A673 (cell line): ENCODE measurements at regions not wholly inside any gene's neighbourhood (a gene's known extent, or its start where the extent isn't known, plus 50 kb on each side); places are given as distances from the start of the nearest gene placed in this dataset.
"Not testable (repeated sequence)": the region's sequence is repeated elsewhere in the genome, so short reads cannot be mapped to it uniquely, and the experiment has no call there.

Source experiments
- BruUV-seq: library from RNA; stranded (reverse); fragments of 400-500 nt; replicated peaks from 2 replicates; lab custom pipeline; 2021; lab: Mats Ljungman, UMichigan
- CTCF ChIA-PET: fragments of 300-600 bp; sonication (Branson Sonifier 250); formaldehyde crosslinking; loops from one replicate; lab custom pipeline; 2022; ENCODE audit warnings: antibody characterized with exemption; lab: Charles Lee
- POLR2A ChIA-PET: fragments of 300-600 bp; sonication (Branson Sonifier 250); formaldehyde crosslinking; loops from one replicate; lab custom pipeline; 2022; ENCODE audit warnings: antibody characterized with exemption; ENCODE audit not compliant: low non-redundant PET; lab: Charles Lee
- DNase-seq: peaks from one replicate; pipeline ENCODE4 v3.0.0-alpha.2; 2015; ENCODE audit warnings: low spot score
- H3K27ac ChIP-seq: fragments of 200-600 bp; sonication (generic); 2 replicates; pipeline ENCODE4 v1.5.1; 2016; ENCODE audit warnings: mixed run types, low read depth, mild to moderate bottlenecking, mixed read lengths, antibody characterized with exemption, low read length; ENCODE audit not compliant: poor library complexity, severe bottlenecking
- H3K27me3 ChIP-seq: fragments of 200-600 bp; sonication (generic); replicated peaks from 2 replicates; pipeline ENCODE4 v1.6.1; 2017; ENCODE audit warnings: mixed run types, low read depth, mild to moderate bottlenecking, mixed read lengths, antibody characterized with exemption, low read length; ENCODE audit not compliant: insufficient read depth, poor library complexity
- H3K36me3 ChIP-seq: fragments of 200-600 bp; sonication (generic); 2 replicates; pipeline ENCODE4 v1.6.1; 2016; ENCODE audit warnings: mixed run types, mild to moderate bottlenecking, mixed read lengths, antibody characterized with exemption, low read length; ENCODE audit not compliant: insufficient read depth, poor library complexity, severe bottlenecking
- H3K4me1 ChIP-seq: fragments of 200-600 bp; sonication (generic); 2 replicates; pipeline ENCODE4 v1.6.1; 2017; ENCODE audit warnings: mixed run types, mild to moderate bottlenecking, mixed read lengths, antibody characterized with exemption, low read length; ENCODE audit not compliant: insufficient read depth, poor library complexity, severe bottlenecking
- H3K4me3 ChIP-seq: fragments of 200-600 bp; sonication (generic); 2 replicates; pipeline ENCODE4 v1.5.1; 2016; ENCODE audit warnings: low read depth, mixed run types, mild to moderate bottlenecking, mixed read lengths, low read length; ENCODE audit not compliant: poor library complexity, severe bottlenecking
- H3K9me3 ChIP-seq: fragments of 200-600 bp; sonication (generic); 2 replicates; pipeline ENCODE4 v1.6.1; 2016; ENCODE audit warnings: mixed run types, low read depth, mild to moderate bottlenecking, mixed read lengths, antibody characterized with exemption, low read length; ENCODE audit not compliant: poor library complexity, severe bottlenecking
- EZH2 ChIP-seq: fragments of 200-600 bp; sonication (generic); IDR thresholded peaks from 2 replicates; pipeline ENCODE4 v1.6.1; 2017; ENCODE audit warnings: borderline replicate concordance, low read depth, mild to moderate bottlenecking, mixed read lengths, antibody characterized with exemption, low read length; ENCODE audit not compliant: poor library complexity, severe bottlenecking
- intact Hi-C: fragments of 100-400 bp; cut with micrococcal nuclease; formaldehyde crosslinking; loops from one replicate; pipeline ENCODE4 v1.10.0; 2022; ENCODE audit not compliant: unreplicated experiment
- TF ChIP-seq, protein P1 (sequence below): fragments of 300-800, 200-600 bp; sonication (generic); conservative IDR thresholded peaks from 2 replicates; pipeline ENCODE4 v1.5.1; 2017; ENCODE audit warnings: low read depth, mild to moderate bottlenecking, antibody characterized with exemption, low read length, moderate library complexity, mixed read lengths

DNA sequence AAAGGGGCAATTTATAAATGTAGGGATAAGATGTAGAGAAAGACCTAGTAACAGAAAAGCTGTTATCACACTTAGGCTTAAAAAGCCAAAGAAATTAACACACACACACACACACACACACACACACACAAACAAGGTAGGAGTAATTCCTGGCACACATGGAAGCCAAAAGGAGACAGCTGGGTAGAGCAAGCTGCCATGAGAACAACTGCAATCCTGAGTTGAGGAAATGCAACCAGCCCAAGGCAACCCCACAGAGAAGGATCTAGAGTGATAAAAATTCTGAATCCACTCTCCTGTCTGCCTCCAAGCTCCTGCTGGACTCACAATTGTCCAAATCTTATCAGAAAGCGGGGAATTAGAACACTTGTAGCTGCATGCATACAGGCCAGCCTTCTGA is 229.1 kb upstream of the DGKB start:
- intact Hi-C loops, result no loop called here
- no peak for DNase-seq
- ChIA-PET CTCF (no interaction called here), POLR2A (no interaction called here)
- Histone ChIP-seq H3K9me3 (no peaks in the 10 kb centered on the region), H3K27me3 (no peaks in the 10 kb centered on the region), H3K36me3 (no peaks in the 10 kb centered on the region), H3K4me3 (no peak overlapping the region), H3K4me1 (no peaks in the 10 kb centered on the region), H3K27ac (no peak overlapping the region)
- TF ChIP-seq, protein P1, sequence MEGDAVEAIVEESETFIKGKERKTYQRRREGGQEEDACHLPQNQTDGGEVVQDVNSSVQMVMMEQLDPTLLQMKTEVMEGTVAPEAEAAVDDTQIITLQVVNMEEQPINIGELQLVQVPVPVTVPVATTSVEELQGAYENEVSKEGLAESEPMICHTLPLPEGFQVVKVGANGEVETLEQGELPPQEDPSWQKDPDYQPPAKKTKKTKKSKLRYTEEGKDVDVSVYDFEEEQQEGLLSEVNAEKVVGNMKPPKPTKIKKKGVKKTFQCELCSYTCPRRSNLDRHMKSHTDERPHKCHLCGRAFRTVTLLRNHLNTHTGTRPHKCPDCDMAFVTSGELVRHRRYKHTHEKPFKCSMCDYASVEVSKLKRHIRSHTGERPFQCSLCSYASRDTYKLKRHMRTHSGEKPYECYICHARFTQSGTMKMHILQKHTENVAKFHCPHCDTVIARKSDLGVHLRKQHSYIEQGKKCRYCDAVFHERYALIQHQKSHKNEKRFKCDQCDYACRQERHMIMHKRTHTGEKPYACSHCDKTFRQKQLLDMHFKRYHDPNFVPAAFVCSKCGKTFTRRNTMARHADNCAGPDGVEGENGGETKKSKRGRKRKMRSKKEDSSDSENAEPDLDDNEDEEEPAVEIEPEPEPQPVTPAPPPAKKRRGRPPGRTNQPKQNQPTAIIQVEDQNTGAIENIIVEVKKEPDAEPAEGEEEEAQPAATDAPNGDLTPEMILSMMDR, result no peak
- no peak for TF ChIP-seq EZH2
- BruUV-seq, result no TSS peak

DNA sequence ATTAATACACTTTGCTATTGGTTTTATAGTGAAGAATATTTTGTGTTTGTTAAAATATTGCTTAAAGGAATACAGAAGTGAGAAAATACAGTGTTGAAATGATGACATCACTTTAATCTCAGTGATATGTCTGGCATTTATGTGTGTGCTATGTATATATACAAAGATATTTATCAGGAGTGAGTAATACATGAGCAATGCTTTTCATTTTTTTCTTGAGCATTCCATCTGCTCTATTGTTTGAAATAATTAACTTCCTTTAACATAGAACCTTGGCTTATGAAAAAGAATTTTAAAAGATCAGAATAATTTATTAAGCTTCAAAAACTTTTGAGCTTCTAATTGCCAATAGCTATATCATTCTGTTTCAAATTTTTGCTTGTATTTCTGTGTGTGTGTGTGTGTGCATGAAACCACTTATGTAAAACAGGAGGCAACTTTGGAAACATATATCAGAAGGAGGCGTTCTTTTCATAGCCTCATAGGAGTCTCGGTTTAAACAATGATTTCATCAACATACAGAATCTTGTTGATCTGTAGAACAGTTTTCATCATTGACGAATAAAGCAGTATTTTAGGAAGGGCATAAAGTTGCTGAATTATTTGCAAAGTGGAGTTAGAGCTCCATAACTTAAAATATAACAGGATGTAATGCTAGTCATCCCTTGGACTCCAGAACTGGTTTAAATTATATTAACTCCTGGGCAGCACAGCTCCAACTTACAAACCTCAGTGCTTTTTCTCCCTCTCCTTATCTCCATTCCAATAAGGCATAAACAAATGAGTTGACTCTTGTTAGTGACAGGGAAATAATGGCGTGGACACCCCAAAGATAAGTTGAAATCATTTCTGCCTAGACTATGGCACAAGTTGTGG is 228.4 kb upstream of the DGKB start:
- H3K4me1 ChIP-seq, result no peaks in the 10 kb centered on the region
- no peak overlapping the region for H3K27ac ChIP-seq
- no peak overlapping the region for H3K4me3 ChIP-seq
- BruUV-seq, result no TSS peak
- H3K36me3 ChIP-seq, result no peaks in the 10 kb centered on the region
- no peaks in the 10 kb centered on the region for H3K9me3 ChIP-seq
- ChIA-PET CTCF (no interaction called here), POLR2A (no interaction called here)
- no peaks in the 10 kb centered on the region for H3K27me3 ChIP-seq
- TF ChIP-seq EZH2, result no peak
- TF ChIP-seq, protein P1, result no peak
- peak; percentile 11 for DNase-seq
- intact Hi-C loops, result no loop called here

DNA sequence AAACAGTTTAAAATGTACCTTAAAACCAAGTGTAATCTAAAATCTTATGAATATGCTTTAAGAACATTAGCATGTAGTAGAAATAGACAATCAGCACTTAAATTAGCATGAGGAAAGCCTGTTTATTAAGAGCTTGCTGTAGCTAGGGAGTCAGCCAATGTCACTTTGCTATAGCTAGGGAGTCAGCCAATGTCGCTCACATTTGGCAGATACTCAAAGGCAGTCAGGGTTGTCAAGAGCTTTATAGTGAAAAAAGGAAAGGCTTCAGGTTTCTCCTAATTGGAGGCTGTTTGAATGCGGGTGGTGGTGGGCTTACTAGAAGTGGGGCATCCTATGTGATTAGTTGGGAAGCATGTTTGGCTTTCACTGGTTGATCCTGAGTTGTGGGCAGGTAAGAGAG is 226.2 kb upstream of the DGKB start:
- no peaks in the 10 kb centered on the region for H3K36me3 ChIP-seq
- no peak overlapping the region for H3K4me3 ChIP-seq
- no peaks in the 10 kb centered on the region for H3K27me3 ChIP-seq
- H3K9me3 ChIP-seq, result no peaks in the 10 kb centered on the region
- no TSS peak for BruUV-seq
- H3K27ac ChIP-seq, result no peak overlapping the region
- H3K4me1 ChIP-seq, result no peaks in the 10 kb centered on the region
- TF ChIP-seq, protein P1, result no peak
- no peak for TF ChIP-seq EZH2
- DNase-seq, result no peak
- intact Hi-C loops, result no loop called here
- POLR2A ChIA-PET, result no interaction called here
- CTCF ChIA-PET, result no interaction called here

DNA sequence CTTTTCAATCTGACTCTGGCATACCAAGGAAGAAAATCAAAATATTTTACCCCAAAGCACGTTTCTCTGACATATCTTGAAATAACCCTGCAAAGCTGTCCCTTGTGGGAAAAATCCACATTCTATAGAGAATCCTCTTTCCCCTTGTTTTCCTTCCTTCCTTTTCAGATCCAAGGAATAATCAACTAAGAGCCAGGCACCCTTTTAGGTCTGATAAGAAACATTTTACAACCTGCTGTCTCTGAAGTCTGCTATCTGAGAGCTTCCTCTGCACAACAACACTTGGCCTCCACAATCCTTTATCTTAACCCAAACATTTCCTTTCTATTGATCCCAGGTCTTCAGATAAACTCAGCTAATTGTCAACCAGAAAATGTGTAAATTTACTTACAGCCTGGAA is 224.1 kb upstream of the DGKB start:
- intact Hi-C loops, H3K9me3 ChIP-seq, H3K4me3 ChIP-seq, BruUV-seq, DNase-seq, CTCF ChIA-PET, H3K4me1 ChIP-seq, H3K27me3 ChIP-seq, H3K27ac ChIP-seq, H3K36me3 ChIP-seq, POLR2A ChIA-PET: not testable (repeated sequence)
